Lower lobe of right lung (tissue), 2 donors: ENCODE measurements at regions not wholly inside any gene's neighbourhood (a gene's known extent, or its start where the extent isn't known, plus 50 kb on each side); places are given as distances from the start of the nearest gene placed in this dataset.
"Not testable (repeated sequence)": the region's sequence is repeated elsewhere in the genome, so short reads cannot be mapped to it uniquely, and the experiment has no call there.

Experiments used
- ATAC-seq, 2 donors: fragments of 200-7000 bp; cut with Tn5 transposase; one replicate each; pipeline ENCODE4 v1.9.1; 2020 to 2022; ENCODE audit warnings: mild to moderate bottlenecking in 2 of 2, moderate library complexity in 2 of 2
- DNase-seq: peaks from one replicate; pipeline ENCODE4 v3.0.0-alpha.2; 2020
- H3K27ac ChIP-seq: fragments of 200-600 bp; one replicate; pipeline ENCODE4 v1.8.0; 2022
- H3K27me3 ChIP-seq: fragments of 200-600 bp; one replicate; pipeline ENCODE4 v1.8.0; 2022; ENCODE audit warnings: low read depth
- H3K36me3 ChIP-seq: fragments of 200-600 bp; one replicate; pipeline ENCODE4 v1.8.0; 2022; ENCODE audit warnings: mild to moderate bottlenecking
- H3K4me1 ChIP-seq: fragments of 200-600 bp; one replicate; pipeline ENCODE4 v1.8.0; 2022
- H3K4me3 ChIP-seq: fragments of 200-600 bp; one replicate; pipeline ENCODE4 v1.8.0; 2022; ENCODE audit warnings: mild to moderate bottlenecking
- H3K9me3 ChIP-seq: fragments of 200-600 bp; one replicate; pipeline ENCODE4 v1.8.0; 2022
- CTCF ChIP-seq: fragments of 200-600 bp; IDR thresholded peaks from one replicate; pipeline ENCODE4 v1.8.0; 2022; ENCODE audit warnings: antibody characterized with exemption, mild to moderate bottlenecking
- intact Hi-C: fragments of 100-400 bp; cut with DNase I; formaldehyde crosslinking; loops from one replicate; pipeline ENCODE4 v1.11.0; 2022
- donor health status: DM: no; HTN: yes; CAD: no; lungs with severe emphysema.

GRCh38 chr17:45601605-45602539 lies 111.4 kb upstream of the PLEKHM1 start:
- intact Hi-C loops, H3K27me3 ChIP-seq: not testable (repeated sequence)

GRCh38 chr17:45605751-45606150 lies 115.2 kb upstream of the PLEKHM1 start:
- H3K4me3 ChIP-seq, DNase-seq, H3K27me3 ChIP-seq, ATAC-seq, intact Hi-C loops, H3K27ac ChIP-seq, H3K4me1 ChIP-seq, H3K9me3 ChIP-seq, H3K36me3 ChIP-seq: not testable (repeated sequence)

More at GRCh38 chr17:45601605-45602539, 111.4 kb upstream of the PLEKHM1 start:
- H3K4me1 ChIP-seq, DNase-seq, H3K36me3 ChIP-seq, H3K9me3 ChIP-seq, H3K27ac ChIP-seq, H3K4me3 ChIP-seq: not testable (repeated sequence)
- ATAC-seq, result peak; percentile 56 to 64

GRCh38 chr17:45619984-45620405 lies 129.5 kb upstream of the PLEKHM1 start:
- ATAC-seq, result peak; percentile 99 to 100
- H3K9me3 ChIP-seq, H3K27me3 ChIP-seq, H3K27ac ChIP-seq, H3K4me1 ChIP-seq, H3K36me3 ChIP-seq, intact Hi-C loops: not testable (repeated sequence)
- H3K4me3 ChIP-seq, result peak overlapping the region; percentile 51
- peak; percentile 81 for DNase-seq

GRCh38 chr17:45620468-45620867 lies 129.9 kb upstream of the PLEKHM1 start:
- intact Hi-C loops, DNase-seq: not testable (repeated sequence)
- peak; percentile 80 to 83 for ATAC-seq

GRCh38 chr17:45621087-45621486 lies 130.6 kb upstream of the PLEKHM1 start:
- H3K4me1 ChIP-seq, H3K9me3 ChIP-seq, H3K27ac ChIP-seq, H3K27me3 ChIP-seq, intact Hi-C loops, H3K36me3 ChIP-seq, DNase-seq: not testable (repeated sequence)
- peak overlapping the region; percentile 51 for H3K4me3 ChIP-seq
- peak in 1 of 2 donors; percentile 28 for ATAC-seq

More at GRCh38 chr17:45620468-45620867, 129.9 kb upstream of the PLEKHM1 start:
- peak overlapping the region; percentile 51 for H3K4me3 ChIP-seq
- H3K36me3 ChIP-seq, H3K27me3 ChIP-seq, H3K27ac ChIP-seq, H3K4me1 ChIP-seq, H3K9me3 ChIP-seq: not testable (repeated sequence)

GRCh38 chr17:45622295-45622694 lies 131.8 kb upstream of the PLEKHM1 start:
- H3K9me3 ChIP-seq, ATAC-seq, H3K4me3 ChIP-seq, H3K36me3 ChIP-seq, H3K27ac ChIP-seq, H3K27me3 ChIP-seq, DNase-seq, H3K4me1 ChIP-seq, intact Hi-C loops: not testable (repeated sequence)

- Histone ChIP-seq H3K4me3 (no peak overlapping the region), H3K27me3 (no peaks in the 10 kb centered on the region), H3K27ac (no peak overlapping the region), H3K4me1 (no peaks in the 10 kb centered on the region), H3K9me3 (no peaks in the 10 kb centered on the region), H3K36me3 (peaks cover 45% of the 10 kb centered on the region)
- intact Hi-C loops, result no loop called here
- no peak for DNase-seq
- no peak for ATAC-seq
- TF ChIP-seq CTCF, result no peak
Observed at GRCh38 chr17:45628019-45628418, 137.5 kb upstream of the PLEKHM1 start.

GRCh38 chr17:45631941-45632340 lies 141.4 kb upstream of the PLEKHM1 start:
- H3K9me3 ChIP-seq, result no peaks in the 10 kb centered on the region
- ATAC-seq (no peak), DNase-seq (no peak)
- no peak overlapping the region for H3K4me3 ChIP-seq
- no peaks in the 10 kb centered on the region for H3K27me3 ChIP-seq
- TF ChIP-seq CTCF, result no peak
- H3K27ac ChIP-seq, result no peak overlapping the region
- H3K36me3 ChIP-seq, result peaks cover 67% of the 10 kb centered on the region
- no peaks in the 10 kb centered on the region for H3K4me1 ChIP-seq
- intact Hi-C loops, result no loop called here
